H9 (cell line): ENCODE measurements at regions not wholly inside any gene's neighbourhood (a gene's known extent, or its start where the extent isn't known, plus 50 kb on each side); places are given as distances from the start of the nearest gene placed in this dataset.

Source experiments
- DNase-seq: peaks from one replicate; pipeline ENCODE4 v3.0.0-alpha.2; 2017
- H2AFZ ChIP-seq: one replicate; pipeline ENCODE4 v1.6.1; 2013; ENCODE audit warnings: mild to moderate bottlenecking, low read length, control low read depth, moderate library complexity
- H2AK5ac ChIP-seq: 2 replicates; pipeline ENCODE4 v1.6.1; 2013; ENCODE audit warnings: low read length, control low read depth, mixed read lengths; ENCODE audit not compliant: insufficient read length
- H2BK120ac ChIP-seq: one replicate; pipeline ENCODE4 v1.6.1; 2013; ENCODE audit warnings: low read depth, mild to moderate bottlenecking, low read length, control low read depth, inconsistent platforms; ENCODE audit not compliant: poor library complexity, severe bottlenecking
- H2BK12ac ChIP-seq: 2 replicates; pipeline ENCODE4 v1.6.1; 2013; ENCODE audit warnings: low read length, control low read depth, mixed read lengths, low read depth; ENCODE audit not compliant: insufficient read length
- H2BK15ac ChIP-seq: 2 replicates; pipeline ENCODE4 v1.6.1; 2013; ENCODE audit warnings: low read depth, low read length, control low read depth
- H2BK20ac ChIP-seq: one replicate; pipeline ENCODE4 v1.6.1; 2013; ENCODE audit warnings: low read depth, mild to moderate bottlenecking, low read length, control low read depth, inconsistent platforms; ENCODE audit not compliant: poor library complexity, severe bottlenecking
- H2BK5ac ChIP-seq: 2 replicates; pipeline ENCODE4 v1.6.1; 2013; ENCODE audit warnings: low read length, control low read depth, mixed read lengths; ENCODE audit not compliant: insufficient read length
- H3K14ac ChIP-seq: 2 replicates; pipeline ENCODE4 v1.6.1; 2013; ENCODE audit warnings: low read length, control low read depth; ENCODE audit not compliant: insufficient read depth
- H3K18ac ChIP-seq: 2 replicates; pipeline ENCODE4 v1.6.1; 2013; ENCODE audit warnings: low read depth, mild to moderate bottlenecking, mixed read lengths, low read length, control low read depth; ENCODE audit not compliant: insufficient read length
- H3K23ac ChIP-seq: 2 replicates; pipeline ENCODE4 v1.6.1; 2013; ENCODE audit warnings: low read length, control low read depth, mixed read lengths, low read depth; ENCODE audit not compliant: insufficient read length
- H3K23me2 ChIP-seq: 2 replicates; pipeline ENCODE4 v1.6.1; 2013; ENCODE audit warnings: low read depth, mild to moderate bottlenecking, mixed read lengths, low read length, control low read depth; ENCODE audit not compliant: insufficient read length, poor library complexity, severe bottlenecking
- H3K27ac ChIP-seq: 2 replicates; pipeline ENCODE4 v1.5.1; 2013; ENCODE audit warnings: low read length, control low read depth, mixed read lengths, low read depth; ENCODE audit not compliant: insufficient read length
- H3K27me3 ChIP-seq: 2 replicates; pipeline ENCODE4 v1.6.1; 2013; ENCODE audit warnings: low read length, control low read depth, inconsistent platforms; ENCODE audit not compliant: insufficient read depth
- H3K4ac ChIP-seq: 2 replicates; pipeline ENCODE4 v1.6.1; 2013; ENCODE audit warnings: low read depth, mild to moderate bottlenecking, control low read depth, inconsistent platforms, low read length, moderate library complexity
- H3K4me1 ChIP-seq: 2 replicates; pipeline ENCODE4 v1.6.1; 2013; ENCODE audit warnings: low read length, control low read depth, inconsistent platforms; ENCODE audit not compliant: insufficient read depth
- H3K4me2 ChIP-seq: 2 replicates; pipeline ENCODE4 v1.6.1; 2013; ENCODE audit warnings: low read length, control low read depth, mixed read lengths; ENCODE audit not compliant: insufficient read length, insufficient read depth
- H3K56ac ChIP-seq: 2 replicates; pipeline ENCODE4 v1.6.1; 2013; ENCODE audit warnings: low read depth, mild to moderate bottlenecking, mixed read lengths, low read length, control low read depth; ENCODE audit not compliant: insufficient read length
- H3K79me1 ChIP-seq: 2 replicates; pipeline ENCODE4 v1.6.1; 2013; ENCODE audit warnings: low read depth, mild to moderate bottlenecking, moderate library complexity, low read length, control low read depth, inconsistent platforms; ENCODE audit not compliant: insufficient read depth, poor library complexity, severe bottlenecking
- H3K79me2 ChIP-seq: 2 replicates; pipeline ENCODE4 v1.6.1; 2013; ENCODE audit warnings: low read length, control low read depth, inconsistent platforms; ENCODE audit not compliant: insufficient read depth
- H3K9ac ChIP-seq: 2 replicates; pipeline ENCODE4 v1.6.1; 2013; ENCODE audit warnings: low read length, control low read depth, mixed read lengths; ENCODE audit not compliant: insufficient read length; ENCODE audit errors: extremely low read depth
- H3K9me3 ChIP-seq: one replicate; pipeline ENCODE4 v1.6.1; 2013; ENCODE audit warnings: low read depth, low read length, inconsistent platforms; ENCODE audit not compliant: control insufficient read depth
- H3T11ph ChIP-seq: one replicate; pipeline ENCODE4 v1.6.1; 2013; ENCODE audit warnings: mild to moderate bottlenecking, low read length, control low read depth, inconsistent platforms
- H4K20me1 ChIP-seq: one replicate; pipeline ENCODE4 v1.6.1; 2013; ENCODE audit not compliant: control insufficient read depth, insufficient read length, insufficient read depth
- H4K5ac ChIP-seq: 2 replicates; pipeline ENCODE4 v1.6.1; 2013; ENCODE audit warnings: low read depth, mild to moderate bottlenecking, mixed read lengths, low read length, control low read depth; ENCODE audit not compliant: insufficient read length
- H4K8ac ChIP-seq: replicated peaks from 2 replicates; pipeline ENCODE4 v1.6.1; 2013; ENCODE audit warnings: low read length, control low read depth, mixed read lengths, low read depth; ENCODE audit not compliant: insufficient read length
- H4K91ac ChIP-seq: 2 replicates; pipeline ENCODE4 v1.6.1; 2013; ENCODE audit warnings: low read depth, mild to moderate bottlenecking, moderate library complexity, mixed read lengths, low read length, control low read depth; ENCODE audit not compliant: insufficient read length
- H3K27ac Mint-ChIP-seq, 3 experiments: 2 replicates in 2 of 3; 3 replicates in 1 of 3; pipeline ENCODE4 v1.8.0; 2020 to 2021; ENCODE audit warnings: mixed read lengths in 3 of 3, mild to moderate bottlenecking in 1 of 3, moderate library complexity in 1 of 3
- H3K27me3 Mint-ChIP-seq: 2 replicates; pipeline ENCODE4 v1.8.0; 2021; ENCODE audit warnings: low read depth, mild to moderate bottlenecking, moderate library complexity, mixed read lengths
- H3K36me3 Mint-ChIP-seq, 3 experiments: 2 replicates in 2 of 3; 3 replicates in 1 of 3; pipeline ENCODE4 v1.8.0; 2020 to 2021; ENCODE audit warnings: low read depth in 3 of 3, mixed read lengths in 3 of 3; ENCODE audit not compliant: insufficient read depth in 1 of 3
- H3K4me1 Mint-ChIP-seq, 2 experiments: 2 replicates each; pipeline ENCODE4 v1.8.0; 2020; ENCODE audit warnings: mixed read lengths in 2 of 2
- H3K4me3 Mint-ChIP-seq, 2 experiments: 2 replicates in 1 of 2; 3 replicates in 1 of 2; pipeline ENCODE4 v1.8.0; 2020 to 2021; ENCODE audit warnings: mild to moderate bottlenecking in 2 of 2, mixed read lengths in 2 of 2, moderate library complexity in 1 of 2
- H3K9me3 Mint-ChIP-seq, 2 experiments: 2 replicates in 1 of 2; 3 replicates in 1 of 2; pipeline ENCODE4 v1.8.0; 2020; ENCODE audit warnings: mild to moderate bottlenecking in 2 of 2, mixed read lengths in 2 of 2, moderate library complexity in 1 of 2
- CTCF ChIP-seq: fragments of 200-600 bp; sonication (generic); conservative IDR thresholded peaks from 3 replicates; pipeline ENCODE4 v1.8.0; 2021; ENCODE audit warnings: antibody characterized with exemption, mild to moderate bottlenecking
- WGBS: extraction: QIAGEN DNeasy Blood & Tissue Kit; methylation state at CpG from one replicate; pipeline ENCODE4 v1.1.7; 2013; ENCODE audit warnings: missing lambda C conversion rate, low lambda C conversion rate, mixed read lengths; ENCODE audit not compliant: insufficient read length; ENCODE audit errors: extremely low coverage; 5-methylcytosine and 5-hydroxymethylcytosine counted together

- H3K4me2 ChIP-seq = no peak overlapping the region
- Mint-ChIP-seq H3K27me3 (peaks cover 2% of the 10 kb centered on the region; the same call in 1 of the 2 replicates), H3K27ac (no peak overlapping the region), H3K4me3 (no peak overlapping the region), H3K4me1 (peaks cover 25 to 35% of the 10 kb centered on the region in 2 experiments), H3K36me3 (no peaks in the 10 kb centered on the region), H3K9me3 (no peaks in the 10 kb centered on the region)
- H4K8ac ChIP-seq = no peak overlapping the region
- TF ChIP-seq CTCF = no peak
- H3K18ac ChIP-seq = no peak overlapping the region
- no peak overlapping the region for H4K5ac ChIP-seq
- no peaks in the 10 kb centered on the region for H4K20me1 ChIP-seq
- no peak overlapping the region for H2BK5ac ChIP-seq
- H3K23me2 ChIP-seq = no peaks in the 10 kb centered on the region
- no peak overlapping the region for H2AK5ac ChIP-seq
- no peak overlapping the region for H3K27ac ChIP-seq
- H3K56ac ChIP-seq = no peak overlapping the region
- no peaks in the 10 kb centered on the region for H3K79me1 ChIP-seq
- no peak overlapping the region for H3K4ac ChIP-seq
- no peak overlapping the region for H2AFZ ChIP-seq
- H3T11ph ChIP-seq = no peak overlapping the region
- no peak overlapping the region for H2BK20ac ChIP-seq
- H2BK12ac ChIP-seq = no peak overlapping the region
- no peak overlapping the region for H2BK120ac ChIP-seq
- no peaks in the 10 kb centered on the region for H3K79me2 ChIP-seq
- no peak overlapping the region for H4K91ac ChIP-seq
- H3K23ac ChIP-seq = no peak overlapping the region
- H3K14ac ChIP-seq = no peak overlapping the region
- no peak overlapping the region for H3K9ac ChIP-seq
- no peak overlapping the region for H2BK15ac ChIP-seq
- no peaks in the 10 kb centered on the region for H3K27me3 ChIP-seq
- no CpG with 5 or more reads among the region's 4 CpGs for WGBS
- no peaks in the 10 kb centered on the region for H3K9me3 ChIP-seq
- no peak for DNase-seq
- peaks cover 3% of the 10 kb centered on the region; the same call in 1 of the 2 replicates for H3K4me1 ChIP-seq
Measured at GRCh38 chr5:138660051-138660572, 84.9 kb upstream of the HSPA9 start.
